Pancreas (tissue), 10 donors: ENCODE measurements at regions not wholly inside any gene's neighbourhood (a gene's known extent, or its start where the extent isn't known, plus 50 kb on each side); places are given as distances from the start of the nearest gene placed in this dataset.
"Not testable (repeated sequence)": the region's sequence is repeated elsewhere in the genome, so short reads cannot be mapped to it uniquely, and the experiment has no call there.

Source experiments
- ATAC-seq, 4 donors: fragments of 200-7000 bp; cut with Tn5 transposase; one replicate each; pipeline versions ENCODE4 v1.8.0 to v1.9.1; 2020; ENCODE audit warnings: mild to moderate bottlenecking in 4 of 4, moderate library complexity in 4 of 4
- DNase-seq, 6 donors: peaks; one replicate each; pipeline ENCODE4 v3.0.0-alpha.2; 2020
- FAIRE-seq: peaks from 2 replicates; lab custom pipeline; 2012; peaks lifted over from hg19 to GRCh38; lab: Jason Lieb, UNC
- H3K27ac ChIP-seq, 4 donors: fragments of 200-600 bp; sonication (generic); 1 replicate in 3 of 4; 2 replicates in 1 of 4; pipeline versions ENCODE4 v1.5.0 to v1.8.0; 2020
- H3K27me3 ChIP-seq, 4 donors: fragments of 200-600 bp; one replicate each; pipeline ENCODE4 v1.8.0; 2021
- H3K36me3 ChIP-seq, 3 donors: fragments of 200-600 bp; sonication (generic) in 1 of 3; one replicate each; pipeline versions ENCODE4 v1.5.0 to v1.8.0; 2020 to 2021
- H3K4me1 ChIP-seq, 3 donors: fragments of 200-600 bp; one replicate each; pipeline ENCODE4 v1.8.0; 2021
- H3K4me3 ChIP-seq, 4 donors: fragments of 200-600 bp; sonication (generic) in 2 of 4; one replicate each; pipeline versions ENCODE4 v1.5.0 to v1.8.0; 2020 to 2021
- H3K9me3 ChIP-seq, 4 donors: fragments of 200-600 bp; one replicate each; pipeline ENCODE4 v1.8.0; 2021
- WGBS, 2 donors: extraction: QIAGEN DNeasy Blood & Tissue Kit; methylation state at CpG; one replicate each; pipeline ENCODE4 v1.1.7; 2013; 5-methylcytosine and 5-hydroxymethylcytosine counted together
- intact Hi-C, 3 donors: fragments of 100-400 bp; cut with DNase I; formaldehyde crosslinking; loops; one replicate each; pipeline versions ENCODE4 v1.11.1 to v1.14.2; 2022
- TF ChIP-seq, protein P1 (sequence below), 4 donors: fragments of 200-600 bp; sonication (generic) in 3 of 4; IDR thresholded peaks; one replicate each; pipeline versions ENCODE4 v1.5.0 to v1.8.0; 2021; ENCODE audit warnings: antibody characterized with exemption in 4 of 4
- donor health status: healthy with polysubstance abuse.
- donor health status: DM: no; HTN: no; CAD: no; lungs with moderate emphysema.
- donor health status: DM: no; HTN: no; CAD: no.
- donor health status: control.
- donor health status: control.
- donor health status: Bipolar disorder and iron deficiency.
- donor health status: DM: yes; HTN: yes; CAD: no.
- donor health status: DM: no; HTN: no; CAD: no.
- donor health status: DM: no; HTN: no; CAD: no.
- donor health status: DM: yes; HTN: yes; CAD: no.

DNA sequence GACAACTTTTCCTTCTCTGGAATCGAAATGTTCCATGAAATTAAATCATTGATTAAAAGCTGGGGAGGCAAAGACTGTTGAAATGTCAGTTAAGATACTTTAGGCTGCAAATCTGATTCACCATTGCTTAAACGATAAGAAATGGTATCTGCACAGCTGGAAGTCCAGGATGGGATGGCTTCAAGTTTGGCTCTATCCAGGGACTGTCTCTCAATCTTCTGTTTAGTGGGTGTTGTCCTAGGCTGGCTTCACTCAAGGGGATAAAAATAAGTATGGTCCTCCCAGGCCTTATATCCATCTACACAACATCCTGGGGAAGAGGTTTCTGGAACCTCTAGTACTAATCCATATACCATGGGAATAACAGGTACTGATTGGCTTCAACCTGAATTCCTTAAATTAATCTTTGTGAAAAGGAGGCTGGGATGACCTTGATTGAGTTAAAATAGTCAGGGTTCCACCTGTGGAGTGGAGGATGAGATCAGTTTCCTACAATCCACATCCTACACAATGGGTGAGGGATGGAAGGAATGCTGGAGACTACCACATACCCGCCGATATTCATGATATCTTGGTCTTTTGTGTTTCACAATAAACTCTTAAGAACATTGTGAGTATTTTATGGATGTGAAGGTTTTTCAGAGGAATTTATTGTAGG lies 156.0 kb upstream of the L3MBTL4 start:
- WGBS, 2 donors = 62 to 76% methylated on average over 4 of the region's 4 CpGs
- Histone ChIP-seq H3K4me1 (no peaks in the 10 kb centered on the region), H3K27ac (no peak overlapping the region), H3K4me3 (no peak overlapping the region), H3K27me3 (no peaks in the 10 kb centered on the region), H3K36me3 (no peaks in the 10 kb centered on the region), H3K9me3 (no peaks in the 10 kb centered on the region)
- DNase-seq (no peak), FAIRE-seq (no peak), ATAC-seq (no peak)
- TF ChIP-seq, protein P1, sequence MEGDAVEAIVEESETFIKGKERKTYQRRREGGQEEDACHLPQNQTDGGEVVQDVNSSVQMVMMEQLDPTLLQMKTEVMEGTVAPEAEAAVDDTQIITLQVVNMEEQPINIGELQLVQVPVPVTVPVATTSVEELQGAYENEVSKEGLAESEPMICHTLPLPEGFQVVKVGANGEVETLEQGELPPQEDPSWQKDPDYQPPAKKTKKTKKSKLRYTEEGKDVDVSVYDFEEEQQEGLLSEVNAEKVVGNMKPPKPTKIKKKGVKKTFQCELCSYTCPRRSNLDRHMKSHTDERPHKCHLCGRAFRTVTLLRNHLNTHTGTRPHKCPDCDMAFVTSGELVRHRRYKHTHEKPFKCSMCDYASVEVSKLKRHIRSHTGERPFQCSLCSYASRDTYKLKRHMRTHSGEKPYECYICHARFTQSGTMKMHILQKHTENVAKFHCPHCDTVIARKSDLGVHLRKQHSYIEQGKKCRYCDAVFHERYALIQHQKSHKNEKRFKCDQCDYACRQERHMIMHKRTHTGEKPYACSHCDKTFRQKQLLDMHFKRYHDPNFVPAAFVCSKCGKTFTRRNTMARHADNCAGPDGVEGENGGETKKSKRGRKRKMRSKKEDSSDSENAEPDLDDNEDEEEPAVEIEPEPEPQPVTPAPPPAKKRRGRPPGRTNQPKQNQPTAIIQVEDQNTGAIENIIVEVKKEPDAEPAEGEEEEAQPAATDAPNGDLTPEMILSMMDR (IDR thresholded peaks at IDR 0.05) = no peak
- intact Hi-C loops = no loop called here

DNA sequence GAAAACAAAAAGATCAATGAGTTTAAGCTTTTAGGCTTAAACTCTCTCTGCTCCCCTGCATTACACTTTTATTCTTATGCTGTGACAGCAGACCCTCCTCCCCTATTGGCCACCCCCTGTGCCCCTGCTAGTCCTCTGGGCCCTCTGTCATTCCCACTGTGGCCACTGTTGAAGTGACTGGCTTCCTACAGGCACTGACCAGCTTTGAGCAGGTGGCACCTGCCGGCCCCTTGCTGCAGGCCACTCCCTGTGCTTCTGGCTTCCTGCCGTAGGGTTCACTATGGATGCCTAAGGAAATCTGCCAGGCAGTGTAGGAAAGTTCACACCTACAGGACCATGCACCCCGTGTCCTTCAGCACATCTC lies 156.5 kb upstream of the L3MBTL4 start:
- Histone ChIP-seq H3K4me1 (no peaks in the 10 kb centered on the region), H3K4me3 (no peak overlapping the region), H3K27ac (no peak overlapping the region), H3K36me3 (no peaks in the 10 kb centered on the region), H3K9me3 (no peaks in the 10 kb centered on the region), H3K27me3 (no peaks in the 10 kb centered on the region)
- no peak for DNase-seq
- no peak for ATAC-seq
- TF ChIP-seq, protein P1 (IDR thresholded peaks at IDR 0.05) = no peak
- intact Hi-C loops = no loop called here
- WGBS, 2 donors = 85 to 87% methylated on average over 3 of the region's 3 CpGs
- FAIRE-seq = no peak

DNA sequence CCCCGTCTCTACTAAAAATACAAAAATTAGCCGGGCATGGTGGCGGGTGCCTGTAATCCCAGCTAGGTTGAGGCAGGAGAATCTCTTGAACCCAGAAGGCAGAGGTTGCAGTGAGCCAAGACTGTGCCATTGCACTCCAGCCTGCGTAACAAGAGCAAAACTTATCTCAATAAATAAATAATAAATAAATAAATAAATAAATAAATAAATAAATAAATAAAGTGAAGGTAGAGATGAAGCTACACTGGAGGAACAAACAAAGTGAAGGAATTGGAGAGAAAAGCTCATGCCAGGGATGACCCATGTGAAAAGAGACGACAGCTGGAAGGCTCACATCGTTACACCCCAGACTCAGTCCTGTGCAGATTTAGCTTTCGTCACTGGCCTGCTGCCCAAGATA lies 157.3 kb upstream of the ARHGAP28 start:
- intact Hi-C loops, FAIRE-seq, H3K27me3 ChIP-seq, H3K27ac ChIP-seq, ATAC-seq, H3K4me1 ChIP-seq, H3K36me3 ChIP-seq, DNase-seq, H3K9me3 ChIP-seq, H3K4me3 ChIP-seq: not testable (repeated sequence)
- WGBS, 2 donors = 91 to 97% methylated on average over 7 of the region's 7 CpGs

DNA sequence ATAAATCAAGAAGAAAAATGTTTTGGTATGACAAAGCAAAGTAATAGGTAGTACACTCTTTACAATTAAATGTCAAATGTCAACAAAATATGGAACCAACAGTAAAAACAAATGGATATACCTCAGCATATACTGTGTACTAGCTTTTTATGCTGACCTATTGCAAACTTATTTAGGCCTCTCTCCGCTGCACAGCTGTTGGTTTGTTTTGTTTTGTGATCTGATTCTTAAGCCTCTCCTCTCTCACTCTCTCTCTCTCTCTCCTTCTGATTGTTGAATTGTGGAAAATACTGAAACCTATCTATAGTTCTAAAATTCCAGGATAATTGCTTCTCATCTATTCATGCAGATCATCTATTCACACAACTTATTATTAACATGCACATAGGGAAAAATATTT lies 154.9 kb upstream of the ARHGAP28 start:
- no peak for DNase-seq

DNA sequence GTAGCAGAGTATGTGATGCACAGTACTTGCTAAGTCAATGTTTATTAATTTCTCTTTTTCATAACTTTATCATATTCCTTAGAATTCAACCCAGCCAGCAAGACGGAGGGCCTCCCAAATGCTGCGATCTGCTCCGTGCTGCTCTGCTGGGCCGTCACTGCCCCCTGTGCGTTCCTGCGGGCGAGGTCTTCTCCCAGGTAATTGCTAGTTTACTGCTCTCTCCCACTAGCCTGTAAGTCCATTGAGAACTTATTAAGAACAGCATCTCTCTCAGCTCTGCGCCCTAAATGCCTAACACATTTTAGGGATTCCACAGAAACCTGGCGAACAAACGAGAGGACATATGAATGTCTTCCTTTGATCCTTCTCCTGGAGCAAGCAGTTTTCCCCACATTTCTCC lies 153.6 kb upstream of the ARHGAP28 start:
- intact Hi-C loops = no loop called here
- ATAC-seq (no peak), DNase-seq (no peak), FAIRE-seq (no peak)
- Histone ChIP-seq H3K9me3 (no peaks in the 10 kb centered on the region), H3K27ac (no peak overlapping the region), H3K4me1 (no peaks in the 10 kb centered on the region), H3K4me3 (no peak overlapping the region), H3K36me3 (no peaks in the 10 kb centered on the region), H3K27me3 (no peaks in the 10 kb centered on the region)
- WGBS, 2 donors = 84 to 89% methylated on average over 10 of the region's 10 CpGs
- TF ChIP-seq, protein P1 (IDR thresholded peaks at IDR 0.05) = no peak

More for the DNA sequence above, 154.9 kb upstream of the ARHGAP28 start:
- H3K36me3 ChIP-seq = no peaks in the 10 kb centered on the region
- ATAC-seq (no peak), FAIRE-seq (no peak)
- intact Hi-C loops = no loop called here
- H3K27ac ChIP-seq = no peak overlapping the region
- H3K4me1 ChIP-seq = no peaks in the 10 kb centered on the region
- no peaks in the 10 kb centered on the region for H3K9me3 ChIP-seq
- WGBS, 2 donors = 97 to 100% methylated on average over 1 of the region's 1 CpG
- TF ChIP-seq, protein P1 (IDR thresholded peaks at IDR 0.05) = no peak
- H3K27me3 ChIP-seq = no peaks in the 10 kb centered on the region
- H3K4me3 ChIP-seq = no peak overlapping the region
